ENCODE measurements at regions not wholly inside any gene's neighbourhood (a gene's known extent, or its start where the extent isn't known, plus 50 kb on each side); places are given as distances from the start of the nearest gene placed in this dataset.

GRCh38 chr14:40133463-40133862 is 701.2 kb upstream of the FBXO33 start:
- H2BK20ac ChIP-seq (ENCODE audit: low read depth, low read length, poor library complexity, severe bottlenecking), result no peak overlapping the region
- H2BK5ac ChIP-seq (ENCODE audit: insufficient read length, low read length), result no peak overlapping the region
- H4K8ac ChIP-seq (replicated peaks; ENCODE audit: insufficient read length, low read depth, low read length), result no peak overlapping the region
- no peaks in the 10 kb centered on the region for H3K79me2 ChIP-seq (ENCODE audit: insufficient read depth, low read length)
- H3K18ac ChIP-seq (ENCODE audit: insufficient read length, low read depth, low read length), result no peak overlapping the region
- H3K9me3 ChIP-seq (ENCODE audit: control insufficient read depth, low read depth, low read length), result no peaks in the 10 kb centered on the region
- no peak overlapping the region for H2BK15ac ChIP-seq (ENCODE audit: low read depth, low read length)
- H3K79me1 ChIP-seq (ENCODE audit: insufficient read depth, low read depth, low read length, poor library complexity, severe bottlenecking), result no peaks in the 10 kb centered on the region
- H3T11ph ChIP-seq (ENCODE audit: low read length), result no peak overlapping the region
- Mint-ChIP-seq H3K27me3 (ENCODE audit: low read depth) (no peaks in the 10 kb centered on the region), H3K4me1 (no peaks in the 10 kb centered on the region), H3K27ac (no peak overlapping the region), H3K9me3 (peaks cover 0 to 3% of the 10 kb centered on the region in 2 experiments; a peak in 1 of 5 replicates), H3K36me3 (ENCODE audit: insufficient read depth in 1 of 3, low read depth in 3 of 3) (no peaks in the 10 kb centered on the region; a peak in 1 of 7 replicates), H3K4me3 (no peak overlapping the region)
- no peak overlapping the region for H3K9ac ChIP-seq (ENCODE audit: extremely low read depth, insufficient read length, low read length)
- H2AFZ ChIP-seq (ENCODE audit: low read length), result no peak overlapping the region
- H3K4me2 ChIP-seq (ENCODE audit: insufficient read depth, insufficient read length, low read length), result no peak overlapping the region
- no peak for TF ChIP-seq CTCF (conservative IDR thresholded peaks at IDR 0.05)
- no peak overlapping the region for H2AK5ac ChIP-seq (ENCODE audit: insufficient read length, low read length)
- H4K20me1 ChIP-seq (ENCODE audit: control insufficient read depth, insufficient read depth, insufficient read length), result no peaks in the 10 kb centered on the region
- no peak overlapping the region for H3K56ac ChIP-seq (ENCODE audit: insufficient read length, low read depth, low read length)
- H2BK120ac ChIP-seq (ENCODE audit: low read depth, low read length, poor library complexity, severe bottlenecking), result no peak overlapping the region
- H3K27me3 ChIP-seq (ENCODE audit: insufficient read depth, low read length), result no peaks in the 10 kb centered on the region
- H3K23ac ChIP-seq (ENCODE audit: insufficient read length, low read depth, low read length), result no peak overlapping the region
- no peaks in the 10 kb centered on the region for H3K4me1 ChIP-seq (ENCODE audit: insufficient read depth, low read length)
- DNase-seq, result no peak
- H3K14ac ChIP-seq (ENCODE audit: insufficient read depth, low read length), result no peak overlapping the region
- H3K4ac ChIP-seq (ENCODE audit: low read depth, low read length), result no peak overlapping the region
- no peaks in the 10 kb centered on the region for H3K23me2 ChIP-seq (ENCODE audit: insufficient read length, low read depth, low read length, poor library complexity, severe bottlenecking)
- WGBS (ENCODE audit: extremely low coverage, insufficient read length, low lambda C conversion rate), result no CpG with 5 or more reads among the region's 2 CpGs
- H2BK12ac ChIP-seq (ENCODE audit: insufficient read length, low read depth, low read length), result no peak overlapping the region
- no peak overlapping the region for H3K27ac ChIP-seq (ENCODE audit: insufficient read length, low read depth, low read length)
- no peak overlapping the region for H4K91ac ChIP-seq (ENCODE audit: insufficient read length, low read depth, low read length)
- H4K5ac ChIP-seq (ENCODE audit: insufficient read length, low read depth, low read length), result no peak overlapping the region
